ENCODE measurements at regions not wholly inside any gene's neighbourhood (a gene's known extent, or its start where the extent isn't known, plus 50 kb on each side); places are given as distances from the start of the nearest gene placed in this dataset.

DNA sequence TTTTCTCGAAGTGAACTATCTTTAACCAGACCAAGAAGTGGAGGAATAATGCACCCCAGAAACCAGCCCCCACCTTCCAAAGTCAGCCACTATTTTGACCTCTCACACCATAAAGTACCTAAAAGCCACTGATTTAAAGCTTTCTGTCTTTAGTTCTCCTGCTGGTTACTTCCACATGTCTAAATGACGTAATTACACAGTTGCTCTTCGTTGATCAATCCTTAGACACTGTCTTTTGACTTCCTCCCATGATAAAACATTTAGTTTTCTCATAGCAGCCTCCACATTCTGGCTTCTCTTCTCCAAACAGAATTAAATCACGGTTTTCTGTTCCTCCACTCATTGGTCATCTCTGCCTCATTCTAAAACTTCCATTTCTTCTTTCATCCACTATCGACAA lies 294.4 kb upstream of the N4BP1 start:
- TF ChIP-seq CTCF (IDR thresholded peaks at IDR 0.05) (no peak), POLR2A (IDR thresholded peaks at IDR 0.05) (no peak)
